Activated CD4-positive, alpha-beta T cell treated with anti-CD3 and anti-CD28 coated beads, Interleukin-2, amount 50 U/mL, for 1 hour (primary cell): ENCODE measurements at regions not wholly inside any gene's neighbourhood (a gene's known extent, or its start where the extent isn't known, plus 50 kb on each side); places are given as distances from the start of the nearest gene placed in this dataset.
A peak's percentile ranks its signal among the peaks of the same experiment; 100 is the strongest.

ENCODE experiments used
- DNase-seq: peaks from one replicate; pipeline ENCODE4 v3.0.0-alpha.2; 2020

GRCh38 chr9:88326936-88327335 is 61.3 kb upstream of the SPIN1 start:
- no peak for DNase-seq

DNA sequence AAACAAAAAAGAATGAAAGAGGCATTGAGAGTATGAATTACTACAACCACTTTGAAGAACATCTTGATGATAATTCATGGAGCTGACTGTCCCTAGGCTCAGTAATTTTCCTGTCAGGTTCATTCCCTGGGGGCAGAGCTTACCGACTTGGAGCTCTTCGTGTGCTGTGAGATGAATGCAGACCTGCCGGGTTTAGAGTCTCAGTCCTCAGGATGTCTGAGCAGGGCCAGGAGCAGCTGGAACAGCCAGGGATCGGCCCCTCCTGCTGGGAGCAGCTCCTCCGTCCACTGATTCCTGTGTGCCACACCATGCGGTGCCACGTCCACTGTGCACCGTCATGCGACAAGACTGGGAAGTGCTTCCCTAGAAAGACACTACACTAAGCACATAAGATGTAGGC is 62.2 kb upstream of the SPIN1 start:
- no peak for DNase-seq

DNA sequence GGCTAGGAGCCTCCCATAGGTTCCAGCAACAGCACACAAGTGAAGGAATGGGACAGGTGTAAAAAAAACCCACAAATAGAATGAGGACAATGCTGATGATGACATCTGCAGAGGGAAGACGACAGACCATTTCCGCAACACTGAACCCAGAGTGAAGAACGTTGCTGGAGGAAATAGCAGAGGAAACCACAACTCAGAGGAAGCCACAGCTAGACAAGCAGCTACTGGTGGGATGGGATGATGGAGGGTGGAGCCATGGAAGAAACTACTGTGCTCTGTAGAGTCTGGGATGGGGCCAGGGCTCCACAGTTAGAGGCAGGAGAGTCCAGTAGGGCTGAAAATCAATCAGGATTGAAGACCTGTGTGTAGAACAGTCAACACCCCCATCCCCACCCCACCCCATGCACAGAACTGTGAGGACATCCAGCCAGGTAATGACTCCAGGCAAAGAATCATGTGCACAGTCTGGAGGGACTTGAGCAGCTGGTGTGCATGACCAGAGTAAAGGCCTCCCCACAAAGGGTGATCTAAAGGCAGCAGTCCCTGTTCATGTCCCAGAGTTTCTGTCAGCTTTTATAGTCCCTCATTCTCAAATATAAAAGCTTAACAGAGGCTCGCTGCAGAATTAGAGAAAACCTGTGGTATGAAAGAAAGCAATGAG is 65.2 kb upstream of the SPIN1 start:
- peak; percentile 29 for DNase-seq

GRCh38 chr9:88321764-88322163 is 66.5 kb upstream of the SPIN1 start:
- DNase-seq = no peak

DNA sequence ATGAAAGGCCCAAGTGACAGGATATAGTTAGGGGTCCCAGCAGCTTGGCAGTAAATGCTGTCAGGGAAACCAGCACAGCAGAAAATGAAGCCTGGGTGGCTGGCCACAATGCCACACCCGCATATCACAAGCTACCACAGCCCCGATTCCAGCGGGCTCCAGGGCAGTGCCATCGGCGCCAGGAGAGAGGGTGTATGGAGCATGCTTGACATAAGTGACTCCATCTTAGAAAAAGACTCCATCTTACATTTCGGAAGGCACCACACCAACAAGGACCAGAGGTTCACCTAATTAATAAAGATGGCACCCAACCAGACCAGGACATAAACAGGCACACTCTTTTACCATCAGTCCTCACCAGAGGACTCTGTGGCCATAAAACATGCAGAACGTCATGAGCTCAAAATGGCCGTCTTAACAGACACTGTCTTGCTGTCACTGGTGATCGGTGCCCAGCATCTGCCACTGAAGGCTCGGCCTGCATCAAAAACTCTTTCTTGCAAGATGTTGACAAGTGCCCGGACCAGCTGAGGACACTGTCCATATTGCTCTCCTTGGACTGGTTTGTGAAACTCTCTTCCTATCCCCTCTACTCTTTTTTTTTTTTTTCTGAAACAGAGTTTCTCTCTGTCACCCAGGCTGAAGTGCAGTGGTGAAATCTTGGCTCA is 67.4 kb upstream of the SPIN1 start:
- no peak for DNase-seq

DNA sequence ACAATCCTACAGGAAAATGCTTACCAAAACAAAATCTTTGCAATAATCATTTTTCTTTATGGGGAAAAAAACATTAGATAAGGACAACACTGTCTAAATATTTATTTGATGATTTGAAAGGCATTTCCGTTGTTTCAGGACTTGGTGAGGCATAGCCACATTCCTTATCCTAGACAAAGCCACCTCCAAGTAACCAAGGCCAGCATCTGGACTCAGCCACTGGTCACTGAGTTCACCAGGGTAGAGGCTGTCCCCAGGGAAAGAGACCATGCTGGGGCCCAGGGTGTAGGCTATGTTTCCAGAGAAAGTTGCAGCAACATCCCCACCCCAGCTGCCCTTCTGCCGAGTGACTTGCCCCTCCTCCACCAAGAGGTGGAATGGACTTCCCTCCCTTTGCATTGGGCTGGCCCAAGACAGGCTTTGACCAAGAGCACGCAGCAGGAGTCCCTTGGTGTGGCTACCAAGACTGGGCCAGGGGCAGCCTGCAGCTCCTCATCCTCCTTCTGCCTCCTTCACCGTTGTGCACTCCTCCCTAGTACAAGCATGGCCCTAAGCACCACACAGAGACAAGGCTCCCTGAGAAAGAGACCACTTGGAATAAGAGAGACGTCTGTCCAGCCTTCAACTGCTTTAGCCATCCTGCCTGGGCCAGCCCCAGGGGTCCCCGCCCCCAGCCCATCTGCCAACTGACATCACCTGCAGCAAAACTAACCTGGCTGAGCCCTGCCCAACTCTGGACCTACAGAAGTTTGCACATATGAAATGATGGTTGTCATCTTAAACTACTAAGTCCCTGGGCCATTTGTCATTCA is 68.1 kb upstream of the SPIN1 start:
- no peak for DNase-seq

DNA sequence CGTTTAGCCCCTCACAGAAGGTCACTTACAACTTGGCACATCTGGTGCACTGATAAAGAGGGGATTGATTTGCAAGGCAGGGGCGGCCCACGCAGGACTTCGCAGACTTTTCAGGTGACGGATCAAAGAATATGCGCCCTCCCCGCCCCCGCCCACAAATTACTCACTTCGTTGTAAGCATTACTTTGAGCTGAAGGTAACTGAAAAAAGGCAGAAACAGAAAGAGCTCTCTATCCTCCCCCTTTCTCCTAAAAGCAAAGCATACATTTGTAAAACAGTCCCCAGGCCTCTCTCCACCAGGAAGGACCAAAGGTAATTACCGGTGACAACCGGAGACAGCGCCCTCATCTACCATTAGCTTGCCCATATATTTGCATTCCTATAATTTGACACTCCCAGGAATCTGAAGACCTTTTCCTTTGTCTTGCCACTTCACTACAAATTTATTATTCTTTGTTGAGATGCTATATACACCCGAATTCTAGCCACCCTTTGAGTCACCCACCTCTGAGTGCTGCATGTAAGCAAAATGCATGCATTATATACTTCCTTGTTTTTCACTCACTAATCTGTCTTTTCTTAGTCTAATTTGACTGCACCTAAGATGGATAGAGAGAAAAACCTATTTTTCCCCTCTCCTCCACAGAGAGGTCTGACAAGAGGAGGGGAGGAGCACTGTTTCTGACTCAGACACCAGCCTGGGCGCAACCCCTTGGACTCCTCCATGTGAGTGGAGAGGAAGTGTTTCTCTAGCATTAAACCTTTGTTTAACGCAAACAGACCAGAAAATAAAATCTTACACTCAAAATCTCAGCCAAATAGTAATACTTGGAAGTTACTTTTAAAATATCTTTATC is 74.7 kb upstream of the SPIN1 start:
- DNase-seq = no peak

DNA sequence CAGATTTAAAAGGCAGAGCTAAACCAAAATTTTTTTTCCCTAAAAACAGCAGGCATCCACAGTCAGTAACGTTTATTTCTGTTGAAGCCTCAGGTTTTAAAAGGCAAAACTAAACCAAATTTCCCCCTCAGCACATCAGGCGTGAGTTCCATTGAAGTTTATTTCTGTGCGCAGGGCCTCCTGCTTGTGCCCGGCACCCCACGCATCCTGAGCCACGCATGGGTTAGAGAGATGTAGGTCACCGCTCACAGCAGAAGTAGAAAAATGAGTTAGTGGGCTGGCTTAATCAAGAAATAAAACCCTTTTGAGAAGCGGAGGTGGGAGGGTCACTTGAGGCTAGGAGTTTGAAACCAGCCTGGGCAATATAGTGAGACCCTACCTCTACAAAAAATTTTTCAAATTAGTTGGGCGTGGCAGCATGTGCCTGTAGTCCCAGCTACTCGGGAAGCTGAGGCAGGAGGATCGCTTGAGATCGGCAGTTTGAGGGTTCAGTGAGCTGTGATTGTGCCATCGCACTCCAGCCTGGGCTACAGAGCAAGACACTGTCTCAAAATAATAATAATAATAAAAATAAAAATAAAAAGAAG is 75.6 kb upstream of the SPIN1 start:
- DNase-seq = no peak

DNA sequence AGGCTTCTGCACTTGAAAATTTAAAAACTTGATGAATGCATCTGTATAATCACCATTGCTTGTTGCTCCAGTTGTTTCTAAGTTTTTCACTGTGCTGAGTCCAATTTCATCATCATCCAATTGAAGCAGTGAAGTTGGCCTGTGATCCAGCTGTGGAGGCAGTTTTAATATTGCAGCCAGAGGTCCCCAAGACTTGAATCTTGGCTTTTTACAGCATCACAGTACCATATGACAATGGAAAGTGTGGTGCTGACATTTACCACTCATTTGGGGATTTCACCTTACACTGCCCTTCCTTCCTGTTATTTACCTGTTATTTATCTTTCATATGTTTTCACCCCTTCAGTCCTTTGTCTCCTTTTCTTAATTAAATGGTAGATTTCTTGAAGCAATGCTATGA is 76.2 kb upstream of the SPIN1 start:
- no peak for DNase-seq

GRCh38 chr9:88310310-88310980 is 77.8 kb upstream of the SPIN1 start:
- DNase-seq = no peak

DNA sequence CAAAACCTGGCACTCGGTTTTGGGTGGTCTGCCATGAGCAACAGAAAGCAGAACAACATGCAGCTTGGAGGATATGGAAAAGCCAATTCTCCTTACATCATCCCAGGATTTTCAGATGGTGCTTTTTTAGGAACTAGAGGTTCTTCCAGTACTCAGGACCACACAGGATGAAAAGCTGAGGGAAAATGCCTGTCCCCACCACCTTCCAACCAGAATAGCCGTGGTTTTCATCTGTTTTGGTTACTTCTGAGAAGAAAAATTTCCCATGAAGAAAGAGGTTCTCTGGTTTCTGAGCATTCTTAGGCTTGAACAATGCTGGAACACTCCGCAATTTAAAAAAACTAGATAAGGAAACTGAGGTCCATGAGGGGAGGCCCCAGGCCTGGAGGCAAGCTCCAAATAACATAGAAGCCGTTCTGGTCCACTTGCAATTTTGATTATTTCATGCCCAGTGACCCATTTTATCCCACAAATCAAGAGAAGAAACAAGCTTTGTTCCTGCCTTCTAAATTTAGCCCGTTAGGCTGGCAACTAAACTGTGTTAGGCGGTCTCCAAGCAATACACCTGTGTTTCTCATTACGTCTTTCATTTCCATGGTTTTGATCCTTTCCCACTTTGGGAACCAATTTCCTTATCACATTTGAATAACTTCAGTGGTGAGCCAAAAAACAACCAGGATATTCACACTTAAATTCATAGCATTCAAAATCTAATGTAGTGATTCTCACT is 79.2 kb upstream of the SPIN1 start:
- no peak for DNase-seq

GRCh38 chr9:88307136-88307535 is 81.1 kb upstream of the SPIN1 start:
- DNase-seq = no peak

GRCh38 chr9:88303721-88304451 is 84.4 kb upstream of the SPIN1 start:
- DNase-seq = no peak

- DNase-seq = no peak
Observed at GRCh38 chr9:88302579-88303324, 85.5 kb upstream of the SPIN1 start.

DNA sequence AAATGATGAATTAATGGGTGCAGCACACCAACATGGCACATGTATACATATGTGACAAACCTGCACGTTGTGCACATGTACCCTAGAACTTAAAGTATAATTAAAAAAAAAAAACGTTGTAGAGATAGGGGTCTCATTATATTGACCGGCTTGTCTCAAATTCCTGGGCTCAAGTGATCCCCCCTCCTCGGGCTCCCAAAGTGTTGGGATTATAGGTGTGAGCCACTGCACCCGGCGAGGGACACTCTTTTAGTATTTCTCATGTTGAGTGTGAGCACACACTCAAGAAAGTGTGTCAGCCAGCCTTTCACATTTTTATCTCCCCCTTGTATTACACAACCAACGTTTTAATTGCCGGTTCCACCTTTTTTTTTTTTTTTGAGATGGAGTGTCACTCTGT is 87.7 kb upstream of the SPIN1 start:
- DNase-seq = no peak

DNA sequence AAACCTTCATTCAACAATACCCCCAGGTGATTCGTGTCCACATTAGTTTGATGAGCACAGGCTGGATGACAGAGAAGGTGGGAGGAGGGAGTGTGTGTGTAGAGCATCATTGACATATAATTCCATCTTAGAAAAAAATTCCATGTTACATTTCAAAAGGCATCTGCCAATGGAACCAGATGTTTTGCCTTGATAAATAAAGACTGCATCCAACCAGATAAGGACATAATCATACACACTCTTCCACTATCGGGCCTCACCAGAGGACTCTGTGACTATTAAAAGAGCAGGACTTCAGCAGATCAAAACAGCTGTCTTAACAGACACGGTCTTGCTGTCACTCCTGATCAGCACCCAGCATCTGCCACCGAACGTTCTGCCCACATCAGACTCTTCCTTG is 96.4 kb upstream of the SPIN1 start:
- no peak for DNase-seq

- no peak for DNase-seq
Observed at GRCh38 chr9:88291056-88291455, 97.2 kb upstream of the SPIN1 start.

DNA sequence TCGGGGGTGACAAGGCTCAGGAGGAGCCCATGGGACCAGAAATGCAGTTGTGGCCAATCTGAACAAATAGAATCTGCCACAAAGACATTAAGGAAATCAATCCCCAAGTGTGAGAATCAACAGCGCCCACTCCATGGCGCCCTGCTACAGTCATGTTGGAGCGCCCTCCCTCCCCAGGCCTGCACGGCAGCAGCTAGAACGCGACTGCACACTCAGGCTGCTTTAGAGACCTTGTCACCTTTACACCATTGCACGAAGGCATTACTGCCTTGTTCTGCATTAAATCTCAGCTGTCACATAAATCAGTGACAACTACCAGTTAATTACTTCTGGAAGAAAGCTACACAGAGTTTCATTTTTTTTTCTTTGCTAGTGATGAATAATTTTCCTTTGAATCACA is 98.7 kb upstream of the SPIN1 start:
- no peak for DNase-seq

GRCh38 chr9:88287972-88288371 is 100.3 kb upstream of the SPIN1 start:
- DNase-seq = no peak

DNA sequence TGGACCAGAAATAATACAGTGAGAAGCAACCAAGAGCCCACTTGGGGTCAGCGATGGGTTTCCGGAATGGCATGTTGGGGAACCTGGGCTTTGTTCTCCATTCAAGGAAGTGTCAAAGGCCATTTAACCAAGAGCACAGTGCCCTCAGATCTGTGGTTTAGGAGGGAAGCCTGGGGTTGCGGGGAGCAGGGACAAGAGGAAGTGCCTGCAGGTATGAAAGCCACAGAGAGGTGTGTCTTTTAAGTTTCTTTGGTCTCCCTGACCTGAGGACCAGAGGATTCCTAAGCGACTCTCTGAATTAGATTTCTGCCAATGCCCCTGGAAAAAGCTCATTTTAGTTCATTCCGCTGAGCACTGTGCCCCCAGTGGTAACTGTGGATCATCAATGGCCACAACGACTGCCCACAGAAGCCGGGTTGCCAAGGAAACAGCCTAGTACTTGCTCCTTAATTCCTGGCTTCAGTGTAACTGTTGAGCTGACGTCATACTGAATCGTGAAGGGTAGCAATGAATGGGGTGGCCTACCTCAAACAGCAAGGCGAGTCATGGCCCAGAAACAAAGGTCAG is 107.3 kb upstream of the SPIN1 start:
- DNase-seq = no peak
